Caco-2 (cell line): ENCODE measurements at regions not wholly inside any gene's neighbourhood (a gene's known extent, or its start where the extent isn't known, plus 50 kb on each side); places are given as distances from the start of the nearest gene placed in this dataset.

Experiments
- BruUV-seq: library from RNA; stranded (reverse); fragments of 400-500 nt; replicated peaks from 2 replicates; lab custom pipeline; 2021; lab: Mats Ljungman, UMichigan
- CTCF ChIA-PET: fragments of 300-600 bp; sonication (Branson Sonifier 250); formaldehyde crosslinking; loops from one replicate; lab custom pipeline; 2022; ENCODE audit warnings: antibody characterized with exemption; lab: Charles Lee
- POLR2A ChIA-PET: fragments of 300-600 bp; sonication (Branson Sonifier 250); formaldehyde crosslinking; loops from one replicate; lab custom pipeline; 2022; ENCODE audit warnings: antibody characterized with exemption; lab: Charles Lee
- DNase-seq, 2 experiments: peaks; one replicate each; pipeline versions ENCODE4 v3.0.0 to v3.0.0-alpha.2; 2020 to 2022
- H3K27me3 ChIP-seq: replicated peaks from 2 replicates; pipeline ENCODE4 v1.6.0; 2011; ENCODE audit warnings: low read length; ENCODE audit not compliant: control insufficient read depth, insufficient read depth
- H3K36me3 ChIP-seq: 2 replicates; pipeline ENCODE4 v1.5.1; 2011; ENCODE audit warnings: low read length; ENCODE audit not compliant: control insufficient read depth, insufficient read depth
- H3K4me1 ChIP-seq: fragments of 250-450 bp; sonication (Bioruptor Pico); 2 replicates; pipeline ENCODE4 v1.5.1; 2020; ENCODE audit warnings: mild to moderate bottlenecking
- H3K4me3 ChIP-seq: 2 replicates; pipeline ENCODE4 v1.5.1; 2011; ENCODE audit warnings: low read depth, mild to moderate bottlenecking, control low read depth, low read length
- H3K9me3 ChIP-seq: fragments of 250-450 bp; sonication (Bioruptor Pico); 2 replicates; pipeline ENCODE4 v1.5.1; 2020; ENCODE audit warnings: mild to moderate bottlenecking, moderate library complexity
- H3K27ac Mint-ChIP-seq: one replicate; pipeline ENCODE4 v1.8.0; 2022; ENCODE audit warnings: mixed read lengths; ENCODE audit not compliant: unreplicated experiment
- H3K27me3 Mint-ChIP-seq: one replicate; pipeline ENCODE4 v1.8.0; 2022; ENCODE audit warnings: mixed read lengths; ENCODE audit not compliant: insufficient read depth, unreplicated experiment
- H3K36me3 Mint-ChIP-seq: one replicate; pipeline ENCODE4 v1.8.0; 2022; ENCODE audit warnings: mild to moderate bottlenecking, mixed read lengths; ENCODE audit not compliant: insufficient read depth, unreplicated experiment
- H3K4me1 Mint-ChIP-seq: one replicate; pipeline ENCODE4 v1.8.0; 2022; ENCODE audit warnings: low read depth, mixed read lengths; ENCODE audit not compliant: unreplicated experiment
- H3K4me3 Mint-ChIP-seq: one replicate; pipeline ENCODE4 v1.8.0; 2022; ENCODE audit warnings: mild to moderate bottlenecking, moderate library complexity, mixed read lengths; ENCODE audit not compliant: unreplicated experiment
- H3K9me3 Mint-ChIP-seq: one replicate; pipeline ENCODE4 v1.8.0; 2022; ENCODE audit warnings: mixed read lengths; ENCODE audit not compliant: unreplicated experiment
- CTCF ChIP-seq, 2 experiments: fragments of 200-600 bp in 1 of 2; IDR thresholded peaks; 1 replicate in 1 of 2; 2 replicates in 1 of 2; pipeline versions ENCODE4 v1.5.1 to v1.8.0; 2011 to 2022; ENCODE audit warnings: antibody characterized with exemption in 1 of 2, control low read depth in 1 of 2, inconsistent platforms in 1 of 2, low read depth in 1 of 2, low read length in 1 of 2, mild to moderate bottlenecking in 1 of 2, moderate library complexity in 1 of 2; ENCODE audit not compliant: insufficient read depth in 1 of 2, severe bottlenecking in 1 of 2, unreplicated experiment in 1 of 2
- intact Hi-C: fragments of 100-400 bp; cut with micrococcal nuclease; formaldehyde crosslinking; loops from one replicate; pipeline ENCODE4 v1.10.0; 2022; ENCODE audit not compliant: unreplicated experiment

GRCh38 chr19:31604493-31605040 is 255.3 kb upstream of the TSHZ3 start:
- Histone ChIP-seq H3K36me3 (no peaks in the 10 kb centered on the region), H3K9me3 (no peaks in the 10 kb centered on the region), H3K27me3 (no peaks in the 10 kb centered on the region), H3K4me1 (no peaks in the 10 kb centered on the region), H3K4me3 (no peak overlapping the region)
- no TSS peak for BruUV-seq
- Mint-ChIP-seq H3K9me3 (no peaks in the 10 kb centered on the region), H3K27me3 (peaks cover 2% of the 10 kb centered on the region), H3K36me3 (no peaks in the 10 kb centered on the region), H3K4me1 (no peaks in the 10 kb centered on the region), H3K4me3 (no peak overlapping the region), H3K27ac (no peak overlapping the region)
- CTCF ChIA-PET = no interaction called here
- DNase-seq = no peak
- intact Hi-C loops = no loop called here
- POLR2A ChIA-PET = no interaction called here
- no peak for TF ChIP-seq CTCF (IDR thresholded peaks at IDR 0.05; ENCODE audit: insufficient read depth in 1 of 2, low read depth in 1 of 2, low read length in 1 of 2, severe bottlenecking in 1 of 2, unreplicated experiment in 1 of 2)

GRCh38 chr19:31610018-31610417 is 260.8 kb upstream of the TSHZ3 start:
- Mint-ChIP-seq H3K4me3 (no peak overlapping the region), H3K9me3 (no peaks in the 10 kb centered on the region), H3K4me1 (no peaks in the 10 kb centered on the region), H3K27me3 (peaks cover 11% of the 10 kb centered on the region), H3K27ac (no peak overlapping the region), H3K36me3 (no peaks in the 10 kb centered on the region)
- no peaks in the 10 kb centered on the region; the same call in 1 of the 2 replicates for H3K27me3 ChIP-seq
- no peaks in the 10 kb centered on the region for H3K4me1 ChIP-seq
- no TSS peak for BruUV-seq
- ChIA-PET CTCF (no interaction called here), POLR2A (no interaction called here)
- intact Hi-C loops = no loop called here
- H3K4me3 ChIP-seq = no peak overlapping the region
- no peaks in the 10 kb centered on the region for H3K9me3 ChIP-seq
- H3K36me3 ChIP-seq = no peaks in the 10 kb centered on the region
- DNase-seq = no peak
- TF ChIP-seq CTCF (IDR thresholded peaks at IDR 0.05; ENCODE audit: insufficient read depth in 1 of 2, low read depth in 1 of 2, low read length in 1 of 2, severe bottlenecking in 1 of 2, unreplicated experiment in 1 of 2) = no peak

- ChIA-PET CTCF (no interaction called here), POLR2A (no interaction called here)
- no peak overlapping the region for H3K27ac Mint-ChIP-seq
- no peaks in the 10 kb centered on the region for H3K4me1 Mint-ChIP-seq
- H3K4me3 Mint-ChIP-seq = no peak overlapping the region
- peaks cover 11% of the 10 kb centered on the region for H3K27me3 Mint-ChIP-seq
- H3K9me3 ChIP-seq = no peaks in the 10 kb centered on the region
- TF ChIP-seq CTCF (IDR thresholded peaks at IDR 0.05; ENCODE audit: insufficient read depth in 1 of 2, low read depth in 1 of 2, low read length in 1 of 2, severe bottlenecking in 1 of 2, unreplicated experiment in 1 of 2) = no peak
- H3K27me3 ChIP-seq = no peaks in the 10 kb centered on the region; the same call in 1 of the 2 replicates
- no peaks in the 10 kb centered on the region for H3K9me3 Mint-ChIP-seq
- intact Hi-C loops = no loop called here
- no peaks in the 10 kb centered on the region for H3K4me1 ChIP-seq
- H3K36me3 ChIP-seq = no peaks in the 10 kb centered on the region
- no TSS peak for BruUV-seq
- no peaks in the 10 kb centered on the region for H3K36me3 Mint-ChIP-seq
- DNase-seq = no peak
- no peak overlapping the region for H3K4me3 ChIP-seq
Observed at GRCh38 chr19:31611046-31611877, 262.0 kb upstream of the TSHZ3 start.
